IMR-90 (cell line): ENCODE measurements at regions not wholly inside any gene's neighbourhood (a gene's known extent, or its start where the extent isn't known, plus 50 kb on each side); places are given as distances from the start of the nearest gene placed in this dataset.

Experiments
- ATAC-seq: fragments of 200-7000 bp; cut with Tn5 transposase; 2 replicates; pipeline ENCODE4 v1.9.1; 2020; ENCODE audit warnings: low read depth, mild to moderate bottlenecking, moderate library complexity
- BruUV-seq: library from RNA; stranded (reverse); fragments of 400-500 nt; replicated peaks from 2 replicates; lab custom pipeline; 2021; lab: Mats Ljungman, UMichigan
- CTCF ChIA-PET: fragments of 300-600 bp; formaldehyde crosslinking; extraction: SDS; loops from one replicate; lab custom pipeline; 2021; ENCODE audit warnings: antibody characterized with exemption; lab: Yijun Ruan, JAX
- POLR2A ChIA-PET: fragments of 300-600 bp; sonication (Branson Sonifier 250); formaldehyde crosslinking; loops from one replicate; lab custom pipeline; 2022; ENCODE audit warnings: antibody characterized with exemption; ENCODE audit not compliant: unreplicated experiment; lab: Charles Lee
- DNase-seq: peaks from one replicate; pipeline ENCODE4 v3.0.0; 2013
- H2AFZ ChIP-seq: replicated peaks from 2 replicates; pipeline ENCODE3; 2013; ENCODE audit warnings: low read length, mild to moderate bottlenecking; ENCODE audit not compliant: poor library complexity
- H2AK5ac ChIP-seq: 2 replicates; pipeline ENCODE4 v1.6.1; 2013; ENCODE audit warnings: low read depth, low read length, inconsistent platforms
- H2AK9ac ChIP-seq: replicated peaks from 2 replicates; pipeline ENCODE3; 2013; ENCODE audit warnings: mild to moderate bottlenecking, low read depth, low read length, moderate library complexity; ENCODE audit not compliant: poor library complexity
- H2BK120ac ChIP-seq: 2 replicates; pipeline ENCODE4 v1.6.1; 2013; ENCODE audit warnings: low read depth, low read length, inconsistent platforms
- H2BK15ac ChIP-seq: 3 replicates; pipeline ENCODE4 v1.6.1; 2013; ENCODE audit warnings: low read depth, low read length, inconsistent platforms
- H2BK20ac ChIP-seq: 2 replicates; pipeline ENCODE4 v1.6.1; 2013; ENCODE audit warnings: low read depth, mild to moderate bottlenecking, inconsistent platforms, low read length, moderate library complexity
- H2BK5ac ChIP-seq: 2 replicates; pipeline ENCODE4 v1.6.1; 2013; ENCODE audit warnings: mild to moderate bottlenecking, low read depth, low read length, inconsistent platforms; ENCODE audit not compliant: poor library complexity, severe bottlenecking
- H3K14ac ChIP-seq: replicated peaks from 2 replicates; pipeline ENCODE4 v1.6.1; 2013; ENCODE audit warnings: low read depth, low read length, inconsistent platforms
- H3K18ac ChIP-seq: 2 replicates; pipeline ENCODE4 v1.6.1; 2013; ENCODE audit warnings: low read depth, low read length, control low read depth
- H3K23ac ChIP-seq: 2 replicates; pipeline ENCODE4 v1.6.1; 2013; ENCODE audit warnings: low read depth, low read length, inconsistent platforms
- H3K27ac ChIP-seq: 2 replicates; pipeline ENCODE4 v1.5.1; 2013; ENCODE audit warnings: mild to moderate bottlenecking, control low read depth, low read length; ENCODE audit not compliant: insufficient read depth
- H3K27me3 ChIP-seq: 2 replicates; pipeline ENCODE4 v1.6.1; 2013; ENCODE audit warnings: low read length; ENCODE audit not compliant: control insufficient read depth, insufficient read depth
- H3K36me3 ChIP-seq: 2 replicates; pipeline ENCODE4 v1.6.1; 2013; ENCODE audit warnings: low read length, mixed read lengths; ENCODE audit not compliant: control insufficient read depth, insufficient read depth
- H3K4ac ChIP-seq: 2 replicates; pipeline ENCODE4 v1.6.1; 2013; ENCODE audit warnings: low read depth, low read length, inconsistent platforms
- H3K4me1 ChIP-seq: 2 replicates; pipeline ENCODE4 v1.6.1; 2013; ENCODE audit warnings: low read length, mixed read lengths; ENCODE audit not compliant: control insufficient read depth, insufficient read depth
- H3K4me2 ChIP-seq: 2 replicates; pipeline ENCODE4 v1.6.1; 2013; ENCODE audit warnings: low read depth, mild to moderate bottlenecking, control low read depth, low read length, moderate library complexity
- H3K4me3 ChIP-seq: 2 replicates; pipeline ENCODE4 v1.5.1; 2013; ENCODE audit warnings: low read depth, mild to moderate bottlenecking, control low read depth, low read length, moderate library complexity; ENCODE audit not compliant: insufficient read depth
- H3K56ac ChIP-seq: 2 replicates; pipeline ENCODE4 v1.6.1; 2013; ENCODE audit warnings: low read length, inconsistent platforms; ENCODE audit not compliant: insufficient read depth; ENCODE audit errors: extremely low read depth
- H3K79me1 ChIP-seq, 2 experiments: 2 replicates each; pipeline ENCODE4 v1.6.1; 2013; ENCODE audit warnings: low read length in 2 of 2, inconsistent platforms in 1 of 2, low read depth in 1 of 2
- H3K9ac ChIP-seq: 2 replicates; pipeline ENCODE4 v1.6.1; 2013; ENCODE audit warnings: low read depth, low read length, control low read depth
- H3K9me1 ChIP-seq: 2 replicates; pipeline ENCODE4 v1.6.1; 2013; ENCODE audit warnings: low read length, inconsistent platforms; ENCODE audit not compliant: insufficient read depth
- H3K9me3 ChIP-seq: 2 replicates; pipeline ENCODE4 v1.6.1; 2013; ENCODE audit warnings: low read length; ENCODE audit not compliant: control insufficient read depth, insufficient read depth
- H4K20me1 ChIP-seq: 2 replicates; pipeline ENCODE4 v1.6.1; 2013; ENCODE audit warnings: low read length, inconsistent platforms; ENCODE audit not compliant: insufficient read depth
- H4K5ac ChIP-seq: 2 replicates; pipeline ENCODE4 v1.6.1; 2013; ENCODE audit warnings: mild to moderate bottlenecking, low read depth, low read length, control low read depth
- H4K8ac ChIP-seq, 2 experiments: 2 replicates each; pipeline ENCODE4 v1.6.1; 2013; ENCODE audit warnings: low read depth in 2 of 2, low read length in 2 of 2, control low read depth in 1 of 2, inconsistent platforms in 1 of 2
- H4K91ac ChIP-seq: 2 replicates; pipeline ENCODE4 v1.6.1; 2013; ENCODE audit warnings: low read depth, low read length, inconsistent platforms; ENCODE audit not compliant: insufficient read depth
- CHD1 ChIP-seq: IDR thresholded peaks from 2 replicates; pipeline ENCODE4 v1.6.1; 2012; ENCODE audit warnings: low read depth, low read length, improper control_type of control experiment
- MAZ ChIP-seq: IDR thresholded peaks from 2 replicates; pipeline ENCODE4 v1.6.1; 2012; ENCODE audit warnings: low read depth, mild to moderate bottlenecking, low read length, improper control_type of control experiment, moderate library complexity, borderline replicate concordance
- MXI1 ChIP-seq: IDR thresholded peaks from 2 replicates; pipeline ENCODE4 v1.6.1; 2012; ENCODE audit warnings: low read depth, mild to moderate bottlenecking, low read length, moderate library complexity, borderline replicate concordance
- RCOR1 ChIP-seq: IDR thresholded peaks from 2 replicates; pipeline ENCODE4 v1.6.1; 2012; ENCODE audit warnings: mild to moderate bottlenecking, low read length, improper control_type of control experiment; ENCODE audit not compliant: insufficient replicate concordance
- SMC3 ChIP-seq: fragments of 150-350 bp; IDR thresholded peaks from 2 replicates; pipeline ENCODE4 v1.6.1; 2016; ENCODE audit warnings: low read depth, mild to moderate bottlenecking, antibody characterized with exemption, low read length, moderate library complexity
- WGBS, 2 experiments: methylation state at CpG; one replicate each; pipeline versions ENCODE4 v1.1.5 to v1.1.7; 2013; ENCODE audit warnings: missing lambda C conversion rate in 2 of 2; ENCODE audit not compliant: insufficient read length in 1 of 2; ENCODE audit errors: extremely low coverage in 2 of 2; 5-methylcytosine and 5-hydroxymethylcytosine counted together
- dilution Hi-C: fragments of 300-500 bp; cut with HindIII; formaldehyde crosslinking; loops from one replicate; pipeline ENCODE4 v1.14.3; 2018; ENCODE audit warnings: low sequenced_read_pairs; ENCODE audit not compliant: unreplicated experiment
- in situ Hi-C: fragments of 300-500 bp; cut with MboI; formaldehyde crosslinking; loops from 3 replicates; pipeline ENCODE4 v1.14.3; 2019; ENCODE audit warnings: low sequenced_read_pairs, inconsistent platforms, mixed read lengths
- intact Hi-C: fragments of 100-400 bp; cut with micrococcal nuclease; formaldehyde crosslinking; loops from 2 replicates; pipeline ENCODE4 v1.10.0; 2022
- TF ChIP-seq, protein P1 (sequence below): conservative IDR thresholded peaks from 2 replicates; pipeline ENCODE4 v1.5.1; 2012; ENCODE audit warnings: mild to moderate bottlenecking, low read depth, low read length, improper control_type of control experiment

DNA sequence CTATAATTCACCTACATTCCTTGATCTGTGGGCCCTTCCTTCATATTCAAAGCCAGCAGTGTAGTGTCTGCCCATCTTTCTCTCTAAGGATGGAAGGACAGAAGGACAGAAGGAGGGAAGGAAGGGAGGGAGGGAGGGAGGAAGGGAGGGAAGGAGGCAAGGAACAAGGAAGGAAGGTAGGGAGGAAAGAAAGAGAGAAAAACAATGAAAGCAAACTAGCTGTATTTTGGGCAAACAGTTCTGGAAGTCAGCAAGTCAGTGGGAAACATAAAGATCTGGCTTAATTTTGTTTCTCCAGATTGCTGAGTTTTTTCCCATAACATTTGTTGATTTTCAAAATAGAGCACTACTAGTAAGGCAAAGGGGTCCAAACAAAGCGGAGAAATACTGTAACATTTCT, 555.2 kb upstream of the EPHA5 start:
- H3K18ac ChIP-seq, result no peak overlapping the region
- no peaks in the 10 kb centered on the region for H3K27me3 ChIP-seq
- dilution Hi-C loops (no loop called here), intact Hi-C loops (no loop called here), in situ Hi-C loops (no loop called here)
- no peak for TF ChIP-seq CHD1
- TF ChIP-seq RCOR1, result no peak
- TF ChIP-seq MXI1, result no peak
- TF ChIP-seq, protein P1, sequence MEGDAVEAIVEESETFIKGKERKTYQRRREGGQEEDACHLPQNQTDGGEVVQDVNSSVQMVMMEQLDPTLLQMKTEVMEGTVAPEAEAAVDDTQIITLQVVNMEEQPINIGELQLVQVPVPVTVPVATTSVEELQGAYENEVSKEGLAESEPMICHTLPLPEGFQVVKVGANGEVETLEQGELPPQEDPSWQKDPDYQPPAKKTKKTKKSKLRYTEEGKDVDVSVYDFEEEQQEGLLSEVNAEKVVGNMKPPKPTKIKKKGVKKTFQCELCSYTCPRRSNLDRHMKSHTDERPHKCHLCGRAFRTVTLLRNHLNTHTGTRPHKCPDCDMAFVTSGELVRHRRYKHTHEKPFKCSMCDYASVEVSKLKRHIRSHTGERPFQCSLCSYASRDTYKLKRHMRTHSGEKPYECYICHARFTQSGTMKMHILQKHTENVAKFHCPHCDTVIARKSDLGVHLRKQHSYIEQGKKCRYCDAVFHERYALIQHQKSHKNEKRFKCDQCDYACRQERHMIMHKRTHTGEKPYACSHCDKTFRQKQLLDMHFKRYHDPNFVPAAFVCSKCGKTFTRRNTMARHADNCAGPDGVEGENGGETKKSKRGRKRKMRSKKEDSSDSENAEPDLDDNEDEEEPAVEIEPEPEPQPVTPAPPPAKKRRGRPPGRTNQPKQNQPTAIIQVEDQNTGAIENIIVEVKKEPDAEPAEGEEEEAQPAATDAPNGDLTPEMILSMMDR, result no peak
- no peak for TF ChIP-seq SMC3
- TF ChIP-seq MAZ, result no peak
- H2AK9ac ChIP-seq, result no peak overlapping the region
- no peak overlapping the region for H4K91ac ChIP-seq
- no peak overlapping the region for H3K4me2 ChIP-seq
- H4K20me1 ChIP-seq, result no peaks in the 10 kb centered on the region
- no peak overlapping the region for H3K4ac ChIP-seq
- no peaks in the 10 kb centered on the region for H3K36me3 ChIP-seq
- H4K8ac ChIP-seq, result no peak overlapping the region
- no peaks in the 10 kb centered on the region for H3K9me1 ChIP-seq
- H2BK15ac ChIP-seq, result no peak overlapping the region
- no peak overlapping the region for H3K23ac ChIP-seq
- no peak overlapping the region for H2BK5ac ChIP-seq
- peaks cover 2% of the 10 kb centered on the region; the same call in 1 of the 2 replicates for H3K9me3 ChIP-seq
- H3K56ac ChIP-seq, result no peak overlapping the region
- no peak overlapping the region for H3K27ac ChIP-seq
- no peak overlapping the region for H2BK20ac ChIP-seq
- ChIA-PET CTCF (no interaction called here), POLR2A (no interaction called here)
- H3K9ac ChIP-seq, result no peak overlapping the region
- no peak overlapping the region for H2AK5ac ChIP-seq
- no peak overlapping the region for H3K4me3 ChIP-seq
- DNase-seq (no peak), ATAC-seq (no peak)
- no peaks in the 10 kb centered on the region for H3K4me1 ChIP-seq
- no peak overlapping the region for H2AFZ ChIP-seq
- no CpG with 5 or more reads among the region's 1 CpG for WGBS, 2 experiments
- no peak overlapping the region for H3K14ac ChIP-seq
- H2BK120ac ChIP-seq, result no peak overlapping the region
- H4K5ac ChIP-seq, result no peak overlapping the region
- no peaks in the 10 kb centered on the region for H3K79me1 ChIP-seq
- BruUV-seq, result no TSS peak
